Neuronal stem cell (in vitro differentiated cells): ENCODE measurements at regions not wholly inside any gene's neighbourhood (a gene's known extent, or its start where the extent isn't known, plus 50 kb on each side); places are given as distances from the start of the nearest gene placed in this dataset.

Experiments
- DNase-seq: peaks from one replicate; pipeline ENCODE4 v3.0.0-alpha.2; 2013; ENCODE audit warnings: low spot score
- H2AFZ ChIP-seq: one replicate; pipeline ENCODE4 v1.6.1; 2013; ENCODE audit warnings: mild to moderate bottlenecking, low read length, inconsistent platforms
- H2AK5ac ChIP-seq: 2 replicates; pipeline ENCODE4 v1.6.1; 2013; ENCODE audit warnings: low read depth, mild to moderate bottlenecking, inconsistent platforms, low read length, moderate library complexity, mixed read lengths
- H2BK120ac ChIP-seq: 2 replicates; pipeline ENCODE4 v1.6.1; 2013; ENCODE audit warnings: low read depth, mild to moderate bottlenecking, inconsistent platforms, low read length, moderate library complexity, mixed read lengths
- H2BK12ac ChIP-seq: one replicate; pipeline ENCODE4 v1.6.1; 2013; ENCODE audit warnings: low read length, inconsistent platforms
- H2BK15ac ChIP-seq: 2 replicates; pipeline ENCODE4 v1.6.1; 2013; ENCODE audit warnings: mild to moderate bottlenecking, low read length, inconsistent platforms, mixed read lengths
- H2BK5ac ChIP-seq: one replicate; pipeline ENCODE4 v1.6.1; 2013; ENCODE audit warnings: inconsistent platforms, mild to moderate bottlenecking, low read length, moderate library complexity
- H3K14ac ChIP-seq: one replicate; pipeline ENCODE4 v1.6.1; 2013; ENCODE audit warnings: low read length, inconsistent platforms
- H3K18ac ChIP-seq: 2 replicates; pipeline ENCODE4 v1.6.1; 2013; ENCODE audit warnings: low read length, inconsistent platforms
- H3K23ac ChIP-seq: 2 replicates; pipeline ENCODE4 v1.6.1; 2013; ENCODE audit warnings: low read depth, mild to moderate bottlenecking, mixed read lengths, low read length, inconsistent platforms; ENCODE audit not compliant: poor library complexity
- H3K27ac ChIP-seq: replicated peaks from 3 replicates; pipeline ENCODE4 v1.5.1; 2013; ENCODE audit warnings: low read length, inconsistent platforms
- H3K27me3 ChIP-seq, 3 experiments: 2 replicates each; pipeline ENCODE4 v1.6.1; 2013; ENCODE audit warnings: low read length in 3 of 3, mild to moderate bottlenecking in 2 of 3, inconsistent platforms in 1 of 3, low read depth in 1 of 3, mixed read lengths in 1 of 3, moderate library complexity in 1 of 3; ENCODE audit not compliant: control insufficient read depth in 3 of 3, insufficient read depth in 3 of 3
- H3K36me3 ChIP-seq, 2 donors: replicated peaks in 1 of 2; 2 replicates each; pipeline ENCODE4 v1.6.1; 2013; ENCODE audit warnings: low read length in 2 of 2; ENCODE audit not compliant: control insufficient read depth in 2 of 2, insufficient read depth in 2 of 2
- H3K4ac ChIP-seq: 2 replicates; pipeline ENCODE4 v1.6.1; 2013; ENCODE audit warnings: inconsistent platforms, mild to moderate bottlenecking, low read length, moderate library complexity
- H3K4me1 ChIP-seq, 2 donors: 1 replicate in 1 of 2; 2 replicates in 1 of 2; pipeline ENCODE4 v1.6.1; 2013; ENCODE audit warnings: low read length in 2 of 2, low read depth in 1 of 2; ENCODE audit not compliant: control insufficient read depth in 2 of 2, insufficient read depth in 1 of 2
- H3K4me2 ChIP-seq: one replicate; pipeline ENCODE4 v1.6.1; 2013; ENCODE audit warnings: mild to moderate bottlenecking, low read length, inconsistent platforms; ENCODE audit not compliant: insufficient read depth, poor library complexity, severe bottlenecking
- H3K4me3 ChIP-seq, 2 donors: 2 replicates each; pipeline ENCODE4 v1.5.1; 2013; ENCODE audit warnings: low read length in 2 of 2, mild to moderate bottlenecking in 2 of 2, inconsistent platforms in 1 of 2, moderate library complexity in 1 of 2
- H3K79me1 ChIP-seq: one replicate; pipeline ENCODE4 v1.6.1; 2013; ENCODE audit warnings: low read depth, mild to moderate bottlenecking, inconsistent platforms, low read length, moderate library complexity
- H3K9ac ChIP-seq: one replicate; pipeline ENCODE4 v1.6.1; 2013; ENCODE audit warnings: mild to moderate bottlenecking, low read depth, low read length, inconsistent platforms; ENCODE audit not compliant: poor library complexity
- H3K9me3 ChIP-seq, 2 donors: replicated peaks in 1 of 2; 2 replicates each; pipeline versions ENCODE3 to v1.6.1; 2013; ENCODE audit warnings: low read length in 2 of 2, mild to moderate bottlenecking in 2 of 2, inconsistent platforms in 1 of 2, low read depth in 1 of 2, mixed read lengths in 1 of 2, moderate library complexity in 1 of 2; ENCODE audit not compliant: control insufficient read depth in 2 of 2, insufficient read depth in 1 of 2
- H4K8ac ChIP-seq: one replicate; pipeline ENCODE4 v1.6.1; 2013; ENCODE audit warnings: low read depth, mild to moderate bottlenecking, inconsistent platforms, low read length, moderate library complexity
- H4K91ac ChIP-seq: one replicate; pipeline ENCODE4 v1.6.1; 2013; ENCODE audit warnings: low read length, low read depth, mild to moderate bottlenecking, inconsistent platforms; ENCODE audit not compliant: poor library complexity
- WGBS, 2 donors: extraction: QIAGEN DNeasy Blood & Tissue Kit; methylation state at CpG; one replicate each; pipeline ENCODE4 v1.1.7; 2013; ENCODE audit warnings: missing lambda C conversion rate in 2 of 2, mixed read lengths in 1 of 2; ENCODE audit not compliant: insufficient read length in 2 of 2, insufficient replicate concordance in 1 of 2; ENCODE audit errors: extremely low coverage in 2 of 2; 5-methylcytosine and 5-hydroxymethylcytosine counted together

- Histone ChIP-seq H2BK15ac (no peak overlapping the region), H4K8ac (no peak overlapping the region), H4K91ac (no peak overlapping the region), H3K18ac (no peak overlapping the region), H3K4ac (no peak overlapping the region), H3K9me3 (no peaks in the 10 kb centered on the region), H2BK12ac (no peak overlapping the region), H3K4me2 (no peak overlapping the region), H3K79me1 (no peaks in the 10 kb centered on the region), H2AK5ac (no peak overlapping the region), H3K4me3 (no peak overlapping the region), H2BK120ac (no peak overlapping the region), H3K23ac (no peak overlapping the region), H2AFZ (no peak overlapping the region), H3K4me1 (peaks cover 0 to 3% of the 10 kb centered on the region in 2 donors), H3K14ac (no peak overlapping the region), H3K27me3 (no peaks in the 10 kb centered on the region), H3K27ac (no peak overlapping the region), H2BK5ac (no peak overlapping the region), H3K36me3 (no peaks in the 10 kb centered on the region), H3K9ac (no peak overlapping the region)
- no CpG with 5 or more reads among the region's 7 CpGs for WGBS, 2 donors
- DNase-seq, result no peak
Observed at GRCh38 chr5:56564541-56565282, 250.6 kb upstream of the MAP3K1 start.

GRCh38 chr5:56561455-56561854 lies 253.9 kb upstream of the MAP3K1 start:
- no CpG with 5 or more reads among the region's 2 CpGs for WGBS, 2 donors
- no peak overlapping the region for H2BK120ac ChIP-seq
- H3K4me1 ChIP-seq, result peaks cover 0 to 5% of the 10 kb centered on the region in 2 donors
- no peak overlapping the region for H3K4me3 ChIP-seq
- H4K91ac ChIP-seq, result no peak overlapping the region
- no peak overlapping the region for H3K9ac ChIP-seq
- no peak overlapping the region for H3K4me2 ChIP-seq
- no peaks in the 10 kb centered on the region for H3K79me1 ChIP-seq
- no peak overlapping the region for H3K23ac ChIP-seq
- H2BK15ac ChIP-seq, result no peak overlapping the region
- H3K14ac ChIP-seq, result no peak overlapping the region
- H3K4ac ChIP-seq, result no peak overlapping the region
- no peak overlapping the region for H2AK5ac ChIP-seq
- H4K8ac ChIP-seq, result no peak overlapping the region
- H2BK12ac ChIP-seq, result no peak overlapping the region
- H3K27me3 ChIP-seq, result no peaks in the 10 kb centered on the region
- no peak overlapping the region for H2AFZ ChIP-seq
- no peaks in the 10 kb centered on the region for H3K9me3 ChIP-seq
- no peak overlapping the region for H2BK5ac ChIP-seq
- no peak overlapping the region for H3K18ac ChIP-seq
- no peak for DNase-seq
- H3K27ac ChIP-seq, result no peak overlapping the region
- no peaks in the 10 kb centered on the region for H3K36me3 ChIP-seq

- Histone ChIP-seq H3K9me3 (no peaks in the 10 kb centered on the region), H3K27ac (no peak overlapping the region), H3K9ac (no peak overlapping the region), H2BK120ac (no peak overlapping the region), H3K79me1 (no peaks in the 10 kb centered on the region), H4K8ac (no peak overlapping the region), H2BK15ac (no peak overlapping the region), H3K4ac (no peak overlapping the region), H3K14ac (no peak overlapping the region), H2BK12ac (no peak overlapping the region), H2AFZ (no peak overlapping the region), H3K27me3 (no peaks in the 10 kb centered on the region), H3K4me3 (no peak overlapping the region), H4K91ac (no peak overlapping the region), H3K4me1 (peaks cover 0 to 2% of the 10 kb centered on the region in 2 donors), H3K36me3 (no peaks in the 10 kb centered on the region), H3K18ac (no peak overlapping the region), H2BK5ac (no peak overlapping the region), H3K4me2 (no peak overlapping the region), H2AK5ac (no peak overlapping the region), H3K23ac (no peak overlapping the region)
- no peak for DNase-seq
- WGBS, 2 donors, result 100% methylated on average over 1 of the region's 4 CpGs; no CpG with 5 or more reads in 1 of the 2 donors
Observed at GRCh38 chr5:56558131-56558745, 257.1 kb upstream of the MAP3K1 start.

- H2AFZ ChIP-seq, result no peak overlapping the region
- no peak overlapping the region for H2BK5ac ChIP-seq
- no peak overlapping the region for H3K4me3 ChIP-seq
- H3K4me2 ChIP-seq, result no peak overlapping the region
- no peaks in the 10 kb centered on the region for H3K9me3 ChIP-seq
- no peak overlapping the region for H3K23ac ChIP-seq
- WGBS, 2 donors, result no CpG with 5 or more reads among the region's 3 CpGs
- peaks cover 0 to 2% of the 10 kb centered on the region in 2 donors for H3K4me1 ChIP-seq
- no peak overlapping the region for H3K4ac ChIP-seq
- no peaks in the 10 kb centered on the region for H3K27me3 ChIP-seq
- H3K18ac ChIP-seq, result no peak overlapping the region
- no peaks in the 10 kb centered on the region for H3K36me3 ChIP-seq
- H3K14ac ChIP-seq, result no peak overlapping the region
- no peak overlapping the region for H2AK5ac ChIP-seq
- H4K91ac ChIP-seq, result no peak overlapping the region
- H3K79me1 ChIP-seq, result no peaks in the 10 kb centered on the region
- no peak for DNase-seq
- no peak overlapping the region for H4K8ac ChIP-seq
- H2BK120ac ChIP-seq, result no peak overlapping the region
- no peak overlapping the region for H3K9ac ChIP-seq
- no peak overlapping the region for H3K27ac ChIP-seq
- H2BK12ac ChIP-seq, result no peak overlapping the region
- H2BK15ac ChIP-seq, result no peak overlapping the region
Observed at GRCh38 chr5:56557198-56557597, 258.2 kb upstream of the MAP3K1 start.
